GM12878 (cell line): ENCODE measurements at regions not wholly inside any gene's neighbourhood (a gene's known extent, or its start where the extent isn't known, plus 50 kb on each side); places are given as distances from the start of the nearest gene placed in this dataset.

ENCODE experiments used
- ATAC-seq: fragments of 200-7000 bp; cut with Tn5 transposase; 3 replicates; pipeline ENCODE4 v1.9.1; 2020; ENCODE audit warnings: mild to moderate bottlenecking, moderate library complexity
- BruUV-seq: library from RNA; stranded (reverse); fragments of 400-500 nt; replicated peaks from 2 replicates; lab custom pipeline; 2021; lab: Mats Ljungman, UMichigan
- CTCF ChIA-PET: fragments of 300-600 bp; sonication (Branson Sonifier 250); formaldehyde crosslinking; extraction: SDS; loops from one replicate; lab custom pipeline; 2021; ENCODE audit warnings: inconsistent platforms; lab: Yijun Ruan, JAX
- POLR2A ChIA-PET: fragments of 350-600 bp; formaldehyde crosslinking; extraction: SDS; loops from one replicate; lab custom pipeline; 2021; ENCODE audit warnings: inconsistent platforms; lab: Charles Lee
- RAD21 ChIA-PET: fragments of 300-600 bp; sonication (Branson Sonifier 250); formaldehyde crosslinking; loops from one replicate; lab custom pipeline; 2023; ENCODE audit warnings: antibody characterized with exemption; ENCODE audit not compliant: unreplicated experiment; lab: Charles Lee
- SMC1A ChIA-PET: fragments of 300-600 bp; sonication (Branson Sonifier 250); formaldehyde crosslinking; loops from one replicate; lab custom pipeline; 2023; ENCODE audit not compliant: unreplicated experiment, uncharacterized antibody; lab: Charles Lee
- DNase-seq: peaks from one replicate; pipeline ENCODE4 v3.0.0-alpha.2; 2011; ENCODE audit warnings: low read depth, low spot score
- FAIRE-seq: peaks from 3 replicates; lab custom pipeline; 2011; peaks lifted over from hg19 to GRCh38; lab: Jason Lieb, UNC
- H2AFZ ChIP-seq: 2 replicates; pipeline ENCODE4 v1.6.0; 2011; ENCODE audit warnings: low read depth, low read length, control low read depth; ENCODE audit not compliant: control insufficient read depth
- H3K27ac ChIP-seq: 2 replicates; pipeline ENCODE4 v1.5.1; 2011; ENCODE audit warnings: control low read depth; ENCODE audit not compliant: control insufficient read depth, insufficient read depth
- H3K27me3 ChIP-seq, 2 experiments: replicated peaks in 1 of 2; 2 replicates each; pipeline versions ENCODE4 v1.6.0 to v1.6.1; 2011; ENCODE audit warnings: low read length in 1 of 2; ENCODE audit not compliant: control insufficient read depth in 2 of 2, insufficient read depth in 2 of 2
- H3K36me3 ChIP-seq, 2 experiments: 2 replicates each; pipeline ENCODE4 v1.5.1; 2011; ENCODE audit warnings: low read length in 1 of 2; ENCODE audit not compliant: control insufficient read depth in 2 of 2, insufficient read depth in 2 of 2
- H3K4me1 ChIP-seq: 2 replicates; pipeline ENCODE4 v1.6.1; 2011; ENCODE audit warnings: mild to moderate bottlenecking, low read length, moderate library complexity, mixed read lengths; ENCODE audit not compliant: control insufficient read depth, insufficient read depth
- H3K4me2 ChIP-seq: 2 replicates; pipeline ENCODE4 v1.6.0; 2011; ENCODE audit warnings: control low read depth; ENCODE audit not compliant: control insufficient read depth, insufficient read depth
- H3K4me3 ChIP-seq: fragments of 200-600 bp; sonication (generic); 2 replicates; pipeline ENCODE4 v1.5.1; 2016
- H3K79me2 ChIP-seq: 2 replicates; pipeline ENCODE4 v1.6.0; 2011; ENCODE audit warnings: low read length; ENCODE audit not compliant: control insufficient read depth, insufficient read depth
- H3K9ac ChIP-seq: 2 replicates; pipeline ENCODE4 v1.8.0; 2011; ENCODE audit warnings: low read length, control low read depth, mixed read lengths; ENCODE audit not compliant: control insufficient read depth, insufficient read depth
- H3K9me3 ChIP-seq: replicated peaks from 3 replicates; pipeline ENCODE4 v1.5.1; 2011; ENCODE audit warnings: mild to moderate bottlenecking, low read length; ENCODE audit not compliant: control insufficient read depth, insufficient read depth
- H4K20me1 ChIP-seq: 2 replicates; pipeline ENCODE4 v1.6.0; 2011; ENCODE audit not compliant: control insufficient read depth, insufficient read depth
- ATF7 ChIP-seq: fragments of 450-650 bp; IDR thresholded peaks from 2 replicates; pipeline ENCODE4 v1.6.1; 2016; ENCODE audit warnings: low read depth, mild to moderate bottlenecking
- BCLAF1 ChIP-seq: fragments of 450-650 bp; IDR thresholded peaks from 2 replicates; pipeline ENCODE4 v1.6.1; 2017; ENCODE audit warnings: antibody characterized with exemption, mild to moderate bottlenecking, moderate library complexity
- BMI1 ChIP-seq: fragments of 450-650 bp; IDR thresholded peaks from 2 replicates; pipeline ENCODE4 v1.6.1; 2016; ENCODE audit warnings: mild to moderate bottlenecking, moderate library complexity, borderline replicate concordance
- CEBPB ChIP-seq, 2 experiments: fragments of 150-350 bp in 1 of 2; IDR thresholded peaks; 2 replicates each; pipeline ENCODE4 v1.6.1; 2012 to 2014; ENCODE audit warnings: low read depth in 2 of 2, low read length in 2 of 2, borderline replicate concordance in 1 of 2, inconsistent platforms in 1 of 2
- EP300 ChIP-seq, 2 experiments: fragments of 150-350 bp in 1 of 2; IDR thresholded peaks; 2 replicates each; pipeline ENCODE4 v1.6.1; 2011 to 2012; ENCODE audit warnings: low read depth in 2 of 2, low read length in 2 of 2, borderline replicate concordance in 1 of 2, improper control_type of control experiment in 1 of 2, inconsistent platforms in 1 of 2; ENCODE audit not compliant: control insufficient read depth in 1 of 2
- ESRRA ChIP-seq: IDR thresholded peaks from 2 replicates; pipeline ENCODE4 v1.6.1; 2012; ENCODE audit warnings: mild to moderate bottlenecking, low read length, improper control_type of control experiment
- IKZF1 ChIP-seq: fragments of 450-650 bp; conservative IDR thresholded peaks from 2 replicates; pipeline ENCODE4 v1.6.1; 2017; ENCODE audit warnings: antibody characterized with exemption, mild to moderate bottlenecking
- KDM1A ChIP-seq: fragments of 200-600 bp; sonication (generic); IDR thresholded peaks from 2 replicates; pipeline ENCODE4 v1.6.1; 2016; ENCODE audit warnings: borderline replicate concordance
- MTA2 ChIP-seq: fragments of 450-650 bp; IDR thresholded peaks from 2 replicates; pipeline ENCODE4 v1.6.1; 2016; ENCODE audit warnings: low read depth, mild to moderate bottlenecking, moderate library complexity
- MXI1 ChIP-seq: fragments of 150-350 bp; IDR thresholded peaks from 2 replicates; pipeline ENCODE4 v1.6.1; 2011; ENCODE audit warnings: low read depth, mild to moderate bottlenecking, inconsistent platforms, low read length, improper control_type of control experiment
- NR2F1 ChIP-seq: fragments of 450-650 bp; conservative IDR thresholded peaks from 2 replicates; pipeline ENCODE4 v1.6.1; 2017; ENCODE audit warnings: mild to moderate bottlenecking
- SMARCA5 ChIP-seq: fragments of 450-650 bp; IDR thresholded peaks from 2 replicates; pipeline ENCODE4 v1.6.1; 2017; ENCODE audit warnings: mild to moderate bottlenecking
- ZBTB11 ChIP-seq: fragments of 450-650 bp; formaldehyde crosslinking; IDR thresholded peaks from 2 replicates; pipeline ENCODE4 v1.5.0; 2022; ENCODE audit warnings: mild to moderate bottlenecking, missing genetic modification characterization
- ZNF207 ChIP-seq: fragments of 450-650 bp; IDR thresholded peaks from 2 replicates; pipeline ENCODE4 v1.6.1; 2014; ENCODE audit warnings: antibody characterized with exemption, mild to moderate bottlenecking, borderline replicate concordance
- WGBS: methylation state at CpG from one replicate; pipeline ENCODE4 v1.1.6; 2016; ENCODE audit warnings: low lambda C conversion rate; ENCODE audit not compliant: insufficient replicate concordance, insufficient coverage; ENCODE audit errors: missing lambda C conversion rate; 5-methylcytosine and 5-hydroxymethylcytosine counted together
- in situ Hi-C: fragments of 300-500 bp; cut with MboI; formaldehyde crosslinking; loops from 9 replicates; pipeline ENCODE4 v1.14.3; 2018; ENCODE audit warnings: mixed read lengths
- intact Hi-C: fragments of 100-400 bp; cut with micrococcal nuclease; formaldehyde crosslinking; loops from one replicate; pipeline ENCODE4 v1.14.2; 2022; ENCODE audit not compliant: unreplicated experiment

GRCh38 chr5:123814801-123815470 is 303.0 kb downstream of the CSNK1G3 start (continued):
- TF ChIP-seq BCLAF1, result no peak
- TF ChIP-seq, all 136 proteins: peak for 0

- DNase-seq (peak; percentile 43), ATAC-seq (peak; percentile 91), FAIRE-seq (no peak)
- H3K9me3 ChIP-seq, result no peaks in the 10 kb centered on the region
- intact Hi-C loops, result no loop called here
- H3K36me3 ChIP-seq, result no peaks in the 10 kb centered on the region
- H3K4me2 ChIP-seq, result no peak overlapping the region
- no peak overlapping the region for H2AFZ ChIP-seq
- WGBS, result 3% methylated on average over 10 of the region's 10 CpGs
- H3K79me2 ChIP-seq, result no peaks in the 10 kb centered on the region
- H3K27ac ChIP-seq, result no peak overlapping the region
- POLR2A ChIA-PET, result interaction anchor here (0.5 to 0.9 kb wide), 3 partner anchors 26 to 1853 kb away, joined by 3 to 5 read pairs (median 3); no protein-coding TSS in a partner anchor
- no peaks in the 10 kb centered on the region for H3K27me3 ChIP-seq
- CTCF ChIA-PET, result interaction anchor here (0.8 kb wide), 1 partner anchor 16 kb away, joined by 3 read pairs; no protein-coding TSS in a partner anchor
- H3K9ac ChIP-seq, result no peak overlapping the region
- no peaks in the 10 kb centered on the region for H4K20me1 ChIP-seq
- SMC1A ChIA-PET, result interaction anchor here (0.7 kb wide), 1 partner anchor 43 kb away, joined by 3 read pairs; no protein-coding TSS in a partner anchor
- H3K4me3 ChIP-seq, result no peak overlapping the region
- RAD21 ChIA-PET, result interaction anchor here (0.5 to 1.1 kb wide), 3 partner anchors 10 to 199 kb away, joined by 3 to 4 read pairs (median 3); no protein-coding TSS in a partner anchor
- BruUV-seq, result no TSS peak
- in situ Hi-C loops, result no loop called here
- no peaks in the 10 kb centered on the region for H3K4me1 ChIP-seq
- TF ChIP-seq SMARCA5, result no peak
- TF ChIP-seq ESRRA, result no peak
- TF ChIP-seq KDM1A, result no peak
- peak; percentile 31; the same call in 1 of the 2 replicates for TF ChIP-seq IKZF1
- peak in 1 of 2 experiments; percentile 72; a peak in 2 of 4 replicates for TF ChIP-seq EP300 (IDR thresholded peaks at IDR 0.05; ENCODE audit: borderline replicate concordance in 1 of 2, control insufficient read depth in 1 of 2, low read depth in 2 of 2, low read length in 2 of 2)
- no peak for TF ChIP-seq CEBPB (IDR thresholded peaks at IDR 0.05; ENCODE audit: borderline replicate concordance in 1 of 2, low read depth in 2 of 2, low read length in 2 of 2)
- TF ChIP-seq BMI1, result 0 out of 2 replicates have a peak, but pooled peaks have one; percentile 19
- no peak for TF ChIP-seq ZNF207
- TF ChIP-seq ATF7, result peak; percentile 57
- TF ChIP-seq ZBTB11 (CRISPR knock-in tag), result no peak
- TF ChIP-seq MTA2, result peak; percentile 97
- TF ChIP-seq NR2F1, result peak; percentile 82
- TF ChIP-seq MXI1, result 0 out of 2 replicates have a peak, but pooled peaks have one; percentile 22
Measured at GRCh38 chr5:123813937-123814624, 302.1 kb downstream of the CSNK1G3 start.
